ENCODE measurements at regions not wholly inside any gene's neighbourhood (a gene's known extent, or its start where the extent isn't known, plus 50 kb on each side); places are given as distances from the start of the nearest gene placed in this dataset.

DNA sequence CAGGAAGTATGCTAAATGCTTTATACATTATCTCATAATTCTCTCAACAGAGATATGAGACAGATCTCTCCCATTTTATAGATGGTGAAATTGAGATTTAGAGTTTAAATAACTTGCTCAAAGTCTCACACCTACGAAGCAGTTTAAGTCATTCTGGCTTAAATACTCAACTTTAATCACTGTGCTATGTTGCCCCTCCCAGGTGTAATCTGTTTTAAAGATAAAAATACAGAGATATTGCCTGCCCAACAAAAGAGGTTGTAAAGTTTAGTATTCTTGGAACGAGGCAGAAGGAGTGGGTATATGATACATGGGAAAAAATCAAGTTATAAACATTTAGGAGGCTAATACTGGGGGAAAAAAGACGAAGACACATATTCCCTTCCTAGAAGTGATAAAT, 156.8 kb upstream of the LRIG3 start:
- H3K4me3 ChIP-seq (ENCODE audit: low read length), result no peak overlapping the region
- TF ChIP-seq, protein P1, sequence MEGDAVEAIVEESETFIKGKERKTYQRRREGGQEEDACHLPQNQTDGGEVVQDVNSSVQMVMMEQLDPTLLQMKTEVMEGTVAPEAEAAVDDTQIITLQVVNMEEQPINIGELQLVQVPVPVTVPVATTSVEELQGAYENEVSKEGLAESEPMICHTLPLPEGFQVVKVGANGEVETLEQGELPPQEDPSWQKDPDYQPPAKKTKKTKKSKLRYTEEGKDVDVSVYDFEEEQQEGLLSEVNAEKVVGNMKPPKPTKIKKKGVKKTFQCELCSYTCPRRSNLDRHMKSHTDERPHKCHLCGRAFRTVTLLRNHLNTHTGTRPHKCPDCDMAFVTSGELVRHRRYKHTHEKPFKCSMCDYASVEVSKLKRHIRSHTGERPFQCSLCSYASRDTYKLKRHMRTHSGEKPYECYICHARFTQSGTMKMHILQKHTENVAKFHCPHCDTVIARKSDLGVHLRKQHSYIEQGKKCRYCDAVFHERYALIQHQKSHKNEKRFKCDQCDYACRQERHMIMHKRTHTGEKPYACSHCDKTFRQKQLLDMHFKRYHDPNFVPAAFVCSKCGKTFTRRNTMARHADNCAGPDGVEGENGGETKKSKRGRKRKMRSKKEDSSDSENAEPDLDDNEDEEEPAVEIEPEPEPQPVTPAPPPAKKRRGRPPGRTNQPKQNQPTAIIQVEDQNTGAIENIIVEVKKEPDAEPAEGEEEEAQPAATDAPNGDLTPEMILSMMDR (conservative IDR thresholded peaks at IDR 0.05; ENCODE audit: low read depth, low read length), result no peak
- DNase-seq (ENCODE audit: low read depth), result no peak

- DNase-seq (ENCODE audit: low read depth), result no peak
- TF ChIP-seq, protein P1 (conservative IDR thresholded peaks at IDR 0.05; ENCODE audit: low read depth, low read length), result no peak
Measured at GRCh38 chr12:59076622-59077021, 156.3 kb upstream of the LRIG3 start.

DNA sequence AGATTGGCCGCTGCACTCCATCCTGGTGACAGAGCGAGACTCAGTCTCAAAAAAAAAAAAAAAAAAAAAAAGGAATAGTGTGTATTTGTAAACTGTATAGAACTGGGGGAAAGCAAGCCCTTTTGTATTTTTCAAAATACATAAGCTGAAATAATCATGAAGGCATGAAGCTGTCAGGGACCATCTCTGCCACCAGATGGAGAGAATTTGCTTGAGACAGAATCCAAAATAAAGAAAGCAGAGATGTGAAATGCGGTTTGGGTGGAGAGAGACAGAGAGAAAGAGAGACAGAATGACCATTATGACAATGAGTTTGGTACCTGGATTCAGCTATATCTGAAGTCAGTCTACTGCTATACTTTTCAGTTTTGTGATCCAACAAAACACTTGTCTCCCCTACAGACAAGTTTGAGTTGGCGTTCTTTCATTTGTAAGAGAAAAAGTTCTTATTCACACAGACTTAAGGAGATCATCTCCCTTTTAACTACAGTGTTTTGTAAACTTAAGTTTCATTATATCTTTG, 155.7 kb upstream of the LRIG3 start:
- no peak for DNase-seq (ENCODE audit: low read depth)
- no peak overlapping the region for H3K4me3 ChIP-seq (ENCODE audit: low read length)
- TF ChIP-seq, protein P1 (conservative IDR thresholded peaks at IDR 0.05; ENCODE audit: low read depth, low read length), result no peak

More at GRCh38 chr12:59076622-59077021, 156.3 kb upstream of the LRIG3 start:
- H3K4me3 ChIP-seq (ENCODE audit: low read length), result no peak overlapping the region

- H3K4me3 ChIP-seq (ENCODE audit: low read length), result no peak overlapping the region
- TF ChIP-seq, protein P1 (conservative IDR thresholded peaks at IDR 0.05; ENCODE audit: low read depth, low read length), result no peak
- no peak for DNase-seq (ENCODE audit: low read depth)
Measured at GRCh38 chr12:59075141-59075540, 154.8 kb upstream of the LRIG3 start.

DNA sequence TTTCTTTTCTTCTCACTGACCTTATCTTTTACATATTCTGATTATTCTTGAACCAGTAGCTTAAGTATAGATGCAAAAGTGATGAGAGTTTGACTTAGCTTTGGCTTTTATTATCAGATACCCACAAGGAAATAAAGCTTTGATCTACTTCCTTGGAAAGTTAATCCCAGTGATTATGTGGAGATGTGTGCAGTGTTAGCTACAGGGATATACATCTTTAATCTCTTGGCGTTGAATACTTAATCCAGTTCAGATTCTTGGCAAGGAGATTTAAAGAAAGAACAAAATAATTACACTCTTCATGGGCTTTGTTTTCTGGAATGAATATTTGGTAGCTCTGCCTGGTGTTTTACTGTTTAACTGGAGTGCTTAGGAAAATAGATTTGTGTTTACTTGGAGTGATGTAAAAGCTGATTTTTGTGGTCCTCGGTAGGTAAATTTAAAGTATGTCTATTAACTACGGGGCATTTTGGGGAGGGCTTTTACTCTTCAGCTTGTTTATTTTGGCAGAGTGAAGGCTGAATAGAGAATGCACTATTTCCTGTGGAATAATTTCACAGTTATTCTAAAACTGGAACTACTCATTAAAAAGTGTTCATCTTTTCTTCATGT, 150.1 kb upstream of the LRIG3 start:
- H3K4me3 ChIP-seq (ENCODE audit: low read length), result no peak overlapping the region
- TF ChIP-seq, protein P1 (conservative IDR thresholded peaks at IDR 0.05; ENCODE audit: low read depth, low read length), result no peak
- peak; percentile 62 for DNase-seq (ENCODE audit: low read depth)

DNA sequence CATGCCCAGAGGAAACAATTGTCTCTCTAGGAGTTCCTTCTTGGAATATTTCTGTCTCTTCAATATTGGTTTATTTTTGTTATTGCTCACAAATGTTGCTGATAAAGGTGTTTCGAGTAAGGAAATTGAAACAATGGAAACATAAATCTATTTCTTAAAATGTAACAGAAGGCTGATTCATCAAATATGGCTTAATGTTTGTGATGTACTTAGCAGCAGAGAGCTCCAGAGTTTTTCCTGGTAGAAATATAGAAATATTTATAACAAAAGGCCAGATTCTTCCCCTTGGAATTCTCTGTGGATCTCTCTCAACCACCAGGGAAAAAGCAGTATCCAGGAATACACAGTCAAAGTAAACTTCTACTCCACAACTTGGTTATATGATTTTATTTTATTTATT, 149.2 kb upstream of the LRIG3 start:
- TF ChIP-seq, protein P1 (conservative IDR thresholded peaks at IDR 0.05; ENCODE audit: low read depth, low read length), result no peak
- no peak overlapping the region for H3K4me3 ChIP-seq (ENCODE audit: low read length)
- DNase-seq (ENCODE audit: low read depth), result no peak

DNA sequence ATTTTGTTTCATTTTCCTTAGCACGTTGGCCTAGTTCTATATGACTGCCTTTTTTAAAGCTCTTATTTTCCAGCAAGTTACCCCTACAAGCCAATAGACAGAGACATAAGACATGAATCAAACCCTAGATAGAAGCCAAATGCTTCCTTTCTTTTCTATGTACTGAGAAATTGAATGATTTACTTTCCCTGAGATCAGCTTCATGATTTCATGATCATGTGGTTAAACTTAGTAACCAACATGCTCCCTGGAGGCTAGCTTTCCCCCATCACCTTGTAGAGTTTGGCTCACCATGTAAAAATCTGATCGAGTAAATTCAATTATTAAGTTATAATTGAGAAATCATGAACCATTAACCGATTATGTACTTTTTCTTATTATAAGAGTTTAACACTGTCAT, 148.1 kb upstream of the LRIG3 start:
- TF ChIP-seq, protein P1 (conservative IDR thresholded peaks at IDR 0.05; ENCODE audit: low read depth, low read length), result no peak
- H3K4me3 ChIP-seq (ENCODE audit: low read length), result no peak overlapping the region
- DNase-seq (ENCODE audit: low read depth), result no peak
